Forelimb muscle (tissue), 1 donor: ENCODE measurements at regions not wholly inside any gene's neighbourhood (a gene's known extent, or its start where the extent isn't known, plus 50 kb on each side); places are given as distances from the start of the nearest gene placed in this dataset.

Source experiments
- DNase-seq: peaks from one replicate; pipeline ENCODE4 v3.0.0-alpha.2; 2013; ENCODE audit warnings: low read depth

GRCh38 chr6:135798751-135799515 lies 52.6 kb upstream of the PDE7B start:
- no peak for DNase-seq
